HAP-1 (cell line): ENCODE measurements at regions not wholly inside any gene's neighbourhood (a gene's known extent, or its start where the extent isn't known, plus 50 kb on each side); places are given as distances from the start of the nearest gene placed in this dataset.

ENCODE experiments used
- DNase-seq, 2 experiments: peaks; one replicate each; pipeline ENCODE4 v3.0.0-alpha.2; 2016 to 2020; ENCODE audit warnings: low spot score in 2 of 2
- H3K27me3 ChIP-seq: fragments of 250-450 bp; sonication (Bioruptor Pico); 2 replicates; pipeline ENCODE4 v1.5.1; 2020; ENCODE audit warnings: low read depth, mild to moderate bottlenecking, moderate library complexity
- H3K36me3 ChIP-seq: fragments of 250-450 bp; sonication (Bioruptor Pico); replicated peaks from 2 replicates; pipeline ENCODE4 v1.5.1; 2020; ENCODE audit warnings: mild to moderate bottlenecking
- H3K4me1 ChIP-seq: fragments of 250-450 bp; sonication (Bioruptor Pico); 2 replicates; pipeline ENCODE4 v1.5.1; 2020; ENCODE audit warnings: mild to moderate bottlenecking
- H3K4me3 ChIP-seq: fragments of 250-450 bp; sonication (Bioruptor Pico); 2 replicates; pipeline ENCODE4 v1.5.1; 2020; ENCODE audit warnings: mild to moderate bottlenecking, moderate library complexity
- H3K9me3 ChIP-seq: fragments of 250-450 bp; sonication (Bioruptor Pico); 2 replicates; pipeline ENCODE4 v1.5.1; 2020; ENCODE audit warnings: mild to moderate bottlenecking, moderate library complexity
- in situ Hi-C: fragments of 300-500 bp; cut with MboI; formaldehyde crosslinking; loops from 3 replicates; pipeline ENCODE4 v1.14.3; 2020; ENCODE audit warnings: low sequenced_read_pairs, inconsistent platforms, mixed read lengths

DNA sequence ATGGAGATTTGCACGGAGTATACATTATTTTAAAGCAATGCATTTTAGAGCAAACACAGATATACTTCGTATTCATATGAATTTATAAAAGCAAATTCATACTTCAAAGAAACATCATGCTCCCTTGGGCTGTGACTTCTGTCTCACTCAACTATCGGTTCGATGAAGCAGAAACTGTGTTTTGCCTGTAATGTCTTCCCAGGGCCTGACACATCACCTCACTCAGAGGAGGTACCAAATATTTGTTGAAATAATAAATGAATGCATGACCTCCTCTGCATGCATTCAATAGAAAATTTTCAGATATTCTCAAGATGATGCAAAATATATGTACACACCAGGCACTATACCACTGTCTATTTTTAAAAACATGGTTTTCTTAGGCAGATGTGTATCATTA, 432.7 kb downstream of the EFNB2 start:
- Histone ChIP-seq H3K4me3 (no peak overlapping the region), H3K27me3 (no peaks in the 10 kb centered on the region), H3K4me1 (peaks cover 22% of the 10 kb centered on the region), H3K36me3 (no peaks in the 10 kb centered on the region), H3K9me3 (no peaks in the 10 kb centered on the region)
- in situ Hi-C loops = no loop called here
- DNase-seq = no peak

DNA sequence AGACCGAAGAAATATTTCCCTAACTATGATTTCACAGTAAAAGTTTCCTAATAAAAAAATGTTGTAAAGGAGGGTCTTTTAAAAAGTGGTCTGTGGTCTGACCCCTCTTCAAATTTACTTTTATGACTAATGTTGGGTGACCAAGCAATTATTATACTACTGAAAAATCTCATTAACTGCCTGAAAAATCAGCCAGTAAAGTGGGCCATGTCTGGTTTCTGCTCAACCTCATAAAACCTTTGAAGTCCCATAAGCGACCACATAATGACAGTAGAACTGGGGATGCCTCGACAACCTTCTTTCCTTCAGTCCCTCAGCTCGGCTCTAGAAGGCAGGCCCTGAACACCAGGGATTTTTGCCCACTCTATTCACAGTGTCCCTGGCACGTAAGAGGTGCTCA, 434.3 kb downstream of the EFNB2 start:
- Histone ChIP-seq H3K9me3 (no peaks in the 10 kb centered on the region), H3K4me1 (peaks cover 22% of the 10 kb centered on the region), H3K27me3 (no peaks in the 10 kb centered on the region), H3K36me3 (no peaks in the 10 kb centered on the region), H3K4me3 (no peak overlapping the region)
- in situ Hi-C loops = no loop called here
- peak in 1 of 2 experiments; percentile 16 for DNase-seq

DNA sequence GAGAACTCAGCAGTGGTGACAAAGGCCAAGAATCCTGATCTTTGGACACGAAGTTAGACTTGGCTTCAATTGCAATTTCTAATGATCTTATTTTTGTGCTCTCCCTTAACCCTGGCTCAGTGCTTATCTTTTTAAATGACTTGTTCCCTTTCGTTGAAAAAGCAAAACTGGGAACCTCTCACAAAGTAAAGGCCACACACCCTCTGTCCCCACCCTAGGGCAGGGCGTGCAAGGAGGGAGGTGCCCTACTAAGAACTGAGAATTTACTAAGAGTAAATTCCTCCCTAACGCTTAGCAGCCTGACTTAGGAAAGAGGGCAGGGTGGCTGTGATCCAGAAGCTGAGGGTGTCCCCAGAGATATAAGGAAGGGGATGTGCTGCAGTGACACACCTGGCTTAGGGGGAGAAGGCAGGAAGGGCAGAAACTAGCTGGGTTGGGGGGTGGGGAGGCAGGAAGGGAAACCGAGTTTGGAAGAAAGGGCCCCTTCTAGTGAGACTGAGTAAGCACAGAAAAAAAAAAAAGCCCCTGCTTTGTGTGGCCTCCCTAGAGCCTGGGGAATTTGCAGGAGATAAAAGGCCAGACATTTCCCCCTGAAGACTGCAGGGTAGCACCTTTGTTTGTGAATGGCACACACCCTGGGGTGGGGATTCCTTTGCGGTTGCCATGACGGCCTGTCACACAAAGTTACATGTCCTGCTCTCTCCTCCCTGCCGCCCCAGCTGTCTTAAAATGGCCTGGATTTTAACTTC, 435.1 kb downstream of the EFNB2 start:
- Histone ChIP-seq H3K4me1 (peaks cover 22% of the 10 kb centered on the region), H3K9me3 (no peaks in the 10 kb centered on the region), H3K27me3 (no peaks in the 10 kb centered on the region), H3K36me3 (no peaks in the 10 kb centered on the region), H3K4me3 (no peak overlapping the region)
- DNase-seq = peak; percentile 87 to 92
- in situ Hi-C loops = no loop called here

DNA sequence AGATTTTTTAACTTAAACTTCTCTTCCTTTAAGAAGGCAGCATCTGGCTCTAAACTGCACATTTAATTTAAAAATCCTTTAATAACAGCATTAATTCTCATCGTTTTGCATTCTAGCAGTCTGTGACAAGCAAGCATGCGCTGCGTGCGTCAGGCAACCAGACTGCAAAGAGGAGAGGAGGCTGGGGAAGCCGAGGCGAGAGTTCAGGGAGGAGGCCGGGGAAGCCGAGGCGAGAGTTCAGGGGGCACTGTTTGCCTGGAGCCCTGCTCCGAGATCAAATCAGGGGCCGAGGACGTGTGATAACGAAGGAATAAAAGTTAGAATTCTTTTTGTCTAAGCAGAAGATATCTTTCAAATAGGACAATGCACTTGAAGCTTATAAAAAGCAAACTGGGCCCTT, 435.7 kb downstream of the EFNB2 start:
- in situ Hi-C loops = loop anchor here (25.0 kb wide), 1 partner anchor 438 kb away; the partner anchor contains the start of gene EFNB2
- Histone ChIP-seq H3K4me1 (peaks cover 22% of the 10 kb centered on the region), H3K9me3 (no peaks in the 10 kb centered on the region), H3K27me3 (no peaks in the 10 kb centered on the region), H3K36me3 (no peaks in the 10 kb centered on the region), H3K4me3 (no peak overlapping the region)
- no peak for DNase-seq

DNA sequence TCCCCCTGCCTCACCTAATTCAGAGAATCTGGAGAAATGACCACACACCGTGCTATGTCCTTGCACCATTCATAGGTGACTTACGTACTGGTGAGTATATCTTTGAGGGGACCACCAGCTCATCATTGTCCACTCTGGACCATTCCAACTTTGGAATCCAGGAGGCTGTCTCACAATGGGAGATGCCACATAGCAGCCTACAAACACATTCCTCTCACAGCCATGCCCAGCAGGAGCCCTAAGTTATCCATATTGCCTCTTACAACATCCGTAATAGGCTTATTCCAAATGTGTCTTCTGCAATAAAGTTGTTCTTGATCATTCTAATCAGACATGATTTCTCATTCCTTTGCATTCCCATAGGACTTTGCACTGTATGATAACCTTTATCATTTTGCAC, 436.7 kb downstream of the EFNB2 start:
- H3K9me3 ChIP-seq = no peaks in the 10 kb centered on the region
- H3K4me3 ChIP-seq = no peak overlapping the region
- no peaks in the 10 kb centered on the region for H3K27me3 ChIP-seq
- DNase-seq = no peak
- in situ Hi-C loops = loop anchor here (25.0 kb wide), 1 partner anchor 439 kb away; the partner anchor contains the start of gene EFNB2
- peaks cover 22% of the 10 kb centered on the region for H3K4me1 ChIP-seq
- H3K36me3 ChIP-seq = no peaks in the 10 kb centered on the region

DNA sequence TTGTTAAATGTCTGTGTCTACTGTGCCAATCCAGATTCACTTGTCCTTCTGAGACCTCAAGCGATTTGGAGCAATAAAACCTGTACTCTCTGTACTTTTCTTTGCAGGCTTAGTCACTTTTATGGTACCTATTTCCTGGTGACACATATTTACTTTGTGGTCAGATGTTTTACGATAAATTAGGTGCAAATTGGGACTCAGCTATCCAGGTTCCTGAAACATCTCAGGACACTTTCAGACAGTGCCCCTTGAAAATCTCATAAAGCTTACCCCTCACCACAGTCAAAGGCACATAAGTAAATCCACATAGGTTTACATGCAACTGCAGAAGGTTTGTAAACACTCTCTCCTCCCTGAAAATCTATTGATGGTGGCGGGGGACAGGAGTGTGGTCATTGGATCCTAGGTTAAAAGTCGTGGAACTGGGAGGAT, 438.8 kb downstream of the EFNB2 start:
- Histone ChIP-seq H3K4me1 (peaks cover 22% of the 10 kb centered on the region), H3K27me3 (no peaks in the 10 kb centered on the region), H3K4me3 (no peak overlapping the region), H3K9me3 (no peaks in the 10 kb centered on the region), H3K36me3 (no peaks in the 10 kb centered on the region)
- in situ Hi-C loops = loop anchor here (25.0 kb wide), 1 partner anchor 441 kb away; the partner anchor contains the start of gene EFNB2
- no peak for DNase-seq

DNA sequence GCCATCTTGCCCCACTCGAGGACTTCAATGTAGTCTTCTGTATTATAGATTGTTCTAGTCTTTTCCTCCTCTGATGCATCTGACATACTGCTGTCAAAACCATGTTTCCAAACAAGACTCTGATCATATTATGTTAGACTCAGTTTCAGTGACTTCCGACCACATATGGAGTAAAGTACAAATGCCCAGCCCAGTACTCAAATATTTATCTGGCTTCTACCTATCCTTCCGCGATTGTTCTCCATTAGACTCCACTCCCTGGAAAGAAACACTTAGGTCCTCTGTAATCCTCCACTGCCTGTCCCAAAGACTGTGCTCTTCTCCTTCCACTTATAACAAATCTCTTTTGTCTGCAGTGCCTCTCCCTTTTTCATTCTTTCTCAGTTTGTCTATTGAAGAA, 439.5 kb downstream of the EFNB2 start:
- no peaks in the 10 kb centered on the region for H3K36me3 ChIP-seq
- in situ Hi-C loops = loop anchor here (25.0 kb wide), 1 partner anchor 441 kb away; the partner anchor contains the start of gene EFNB2
- H3K4me1 ChIP-seq = peaks cover 15% of the 10 kb centered on the region
- H3K4me3 ChIP-seq = no peak overlapping the region
- no peaks in the 10 kb centered on the region for H3K27me3 ChIP-seq
- H3K9me3 ChIP-seq = no peaks in the 10 kb centered on the region
- DNase-seq = no peak

DNA sequence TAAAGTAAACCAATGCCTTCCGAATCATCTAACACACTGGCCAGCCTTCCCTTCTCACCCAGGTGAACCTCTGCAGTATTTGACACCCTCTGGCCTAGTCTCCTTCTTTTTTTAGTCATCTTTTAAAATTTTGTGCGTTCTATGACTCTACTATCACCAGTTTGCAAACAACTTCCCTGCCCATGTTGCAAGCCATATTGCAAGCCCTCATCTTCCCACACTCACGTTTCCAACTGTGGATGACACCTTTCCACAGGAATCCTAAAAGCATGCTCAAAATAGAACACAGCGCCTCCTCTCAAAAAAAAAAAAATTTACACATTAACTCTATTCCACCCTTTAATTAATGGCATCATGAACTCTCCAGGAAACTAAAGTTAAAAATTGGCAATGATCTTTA, 440.1 kb downstream of the EFNB2 start:
- DNase-seq = no peak
- H3K36me3 ChIP-seq = no peaks in the 10 kb centered on the region
- H3K27me3 ChIP-seq = no peaks in the 10 kb centered on the region
- peaks cover 12% of the 10 kb centered on the region for H3K4me1 ChIP-seq
- in situ Hi-C loops = loop anchor here (25.0 kb wide), 1 partner anchor 442 kb away; the partner anchor contains the start of gene EFNB2
- no peaks in the 10 kb centered on the region for H3K9me3 ChIP-seq
- no peak overlapping the region for H3K4me3 ChIP-seq

DNA sequence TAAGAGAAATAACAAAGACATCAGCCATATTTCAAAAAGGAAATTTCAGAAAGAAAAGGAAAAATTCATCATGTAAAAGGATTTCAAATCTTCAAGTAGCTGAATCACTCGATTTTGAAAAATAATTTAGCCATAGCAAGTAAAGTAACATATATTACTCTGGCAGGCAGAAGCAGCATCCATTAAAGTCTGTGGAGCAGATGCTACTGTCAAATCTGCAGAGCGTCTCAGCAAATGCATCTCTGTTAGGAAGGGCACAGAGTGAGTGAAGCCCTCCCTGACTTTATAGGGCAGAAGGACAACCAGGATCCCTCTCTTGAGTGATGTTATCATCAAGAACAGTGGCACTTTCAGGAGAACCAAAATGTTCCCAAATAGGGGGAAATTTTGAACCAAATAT, 445.5 kb downstream of the EFNB2 start:
- Histone ChIP-seq H3K4me1 (peaks cover 10% of the 10 kb centered on the region), H3K36me3 (no peaks in the 10 kb centered on the region), H3K27me3 (no peaks in the 10 kb centered on the region), H3K4me3 (no peak overlapping the region), H3K9me3 (no peaks in the 10 kb centered on the region)
- in situ Hi-C loops = loop anchor here (25.0 kb wide), 1 partner anchor 447 kb away; the partner anchor contains the start of gene EFNB2
- no peak for DNase-seq

DNA sequence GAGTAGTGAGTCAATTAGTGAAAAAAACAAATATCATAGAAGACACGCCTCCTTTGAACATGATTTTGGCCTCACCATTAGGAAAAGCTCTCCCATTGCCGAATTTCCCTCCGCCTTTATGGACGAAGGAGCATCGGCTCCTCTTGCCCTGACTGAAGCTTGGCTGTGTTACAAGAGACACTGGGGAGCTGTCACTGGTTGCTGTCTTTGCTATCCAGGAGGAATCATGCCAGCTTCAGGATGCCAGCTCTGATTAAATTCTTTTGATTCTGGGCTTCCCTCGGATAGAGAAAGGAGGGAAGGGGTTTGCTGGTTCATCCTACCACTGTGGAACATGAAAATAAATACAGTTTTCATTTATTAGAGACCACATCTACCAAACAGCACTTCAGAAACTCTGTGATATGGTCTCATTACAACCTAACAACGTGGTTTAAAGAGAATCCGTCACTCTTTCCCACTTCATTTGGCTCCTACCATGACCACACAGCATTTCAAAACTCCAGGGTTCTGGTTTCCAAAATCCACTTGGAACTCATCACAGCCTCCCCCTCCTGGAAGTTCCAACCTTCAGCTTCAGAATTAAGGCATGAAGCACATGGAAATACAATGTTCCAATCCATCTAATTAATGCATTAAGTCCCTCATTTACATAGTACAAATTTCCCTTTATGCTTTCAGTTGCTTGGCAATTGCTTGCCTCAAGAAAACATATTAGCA, 446.0 kb downstream of the EFNB2 start:
- Histone ChIP-seq H3K4me1 (peaks cover 10% of the 10 kb centered on the region), H3K9me3 (no peaks in the 10 kb centered on the region), H3K27me3 (no peaks in the 10 kb centered on the region), H3K4me3 (no peak overlapping the region), H3K36me3 (no peaks in the 10 kb centered on the region)
- DNase-seq = no peak
- in situ Hi-C loops = loop anchor here (25.0 kb wide), 1 partner anchor 448 kb away; the partner anchor contains the start of gene EFNB2

DNA sequence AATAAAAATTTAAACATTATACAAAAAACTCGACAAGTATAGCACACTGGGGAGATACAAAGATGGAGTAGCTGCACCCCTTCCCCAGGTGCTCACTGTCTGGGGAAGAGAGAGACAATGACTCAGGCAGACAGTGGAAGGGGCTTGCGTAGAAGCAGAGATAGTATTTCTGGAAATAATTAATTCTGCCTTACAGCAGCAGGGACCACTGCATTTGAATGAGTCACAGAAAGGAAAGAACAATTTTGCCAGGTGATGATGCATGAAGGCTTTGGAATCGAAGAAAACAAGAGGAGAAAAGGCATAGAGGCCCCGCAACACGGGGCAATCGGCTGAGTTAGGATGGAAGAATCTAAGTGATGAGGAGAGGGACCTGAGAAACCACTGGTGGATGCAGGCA, 447.4 kb downstream of the EFNB2 start:
- in situ Hi-C loops = loop anchor here (25.0 kb wide), 1 partner anchor 449 kb away; the partner anchor contains the start of gene EFNB2
- DNase-seq = no peak

DNA sequence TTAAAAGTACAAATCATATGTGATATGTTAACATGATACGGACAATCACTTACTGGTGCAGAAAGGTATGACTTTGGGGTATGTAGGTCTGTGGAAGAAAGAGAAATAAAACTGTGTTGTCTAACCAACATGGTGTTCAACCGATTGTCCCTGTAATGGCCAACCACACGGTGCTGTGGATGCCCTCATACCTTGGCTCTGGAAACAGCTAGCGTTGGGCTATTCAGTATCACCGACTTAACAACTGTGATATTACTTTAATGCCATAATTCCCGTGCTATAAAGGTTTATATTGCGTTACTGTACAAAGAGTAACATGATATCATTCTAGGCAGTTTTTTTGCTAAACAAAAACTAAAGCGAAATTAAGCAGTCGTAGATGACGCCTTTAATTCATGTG, 448.3 kb downstream of the EFNB2 start:
- Histone ChIP-seq H3K4me1 (peaks cover 10% of the 10 kb centered on the region), H3K27me3 (no peaks in the 10 kb centered on the region), H3K4me3 (no peak overlapping the region), H3K9me3 (no peaks in the 10 kb centered on the region), H3K36me3 (no peaks in the 10 kb centered on the region)
- DNase-seq = no peak
- in situ Hi-C loops = loop anchor here (25.0 kb wide), 1 partner anchor 450 kb away; the partner anchor contains the start of gene EFNB2

More for the DNA sequence above, 447.4 kb downstream of the EFNB2 start:
- Histone ChIP-seq H3K4me3 (no peak overlapping the region), H3K36me3 (no peaks in the 10 kb centered on the region), H3K9me3 (no peaks in the 10 kb centered on the region), H3K4me1 (peaks cover 10% of the 10 kb centered on the region), H3K27me3 (no peaks in the 10 kb centered on the region)

DNA sequence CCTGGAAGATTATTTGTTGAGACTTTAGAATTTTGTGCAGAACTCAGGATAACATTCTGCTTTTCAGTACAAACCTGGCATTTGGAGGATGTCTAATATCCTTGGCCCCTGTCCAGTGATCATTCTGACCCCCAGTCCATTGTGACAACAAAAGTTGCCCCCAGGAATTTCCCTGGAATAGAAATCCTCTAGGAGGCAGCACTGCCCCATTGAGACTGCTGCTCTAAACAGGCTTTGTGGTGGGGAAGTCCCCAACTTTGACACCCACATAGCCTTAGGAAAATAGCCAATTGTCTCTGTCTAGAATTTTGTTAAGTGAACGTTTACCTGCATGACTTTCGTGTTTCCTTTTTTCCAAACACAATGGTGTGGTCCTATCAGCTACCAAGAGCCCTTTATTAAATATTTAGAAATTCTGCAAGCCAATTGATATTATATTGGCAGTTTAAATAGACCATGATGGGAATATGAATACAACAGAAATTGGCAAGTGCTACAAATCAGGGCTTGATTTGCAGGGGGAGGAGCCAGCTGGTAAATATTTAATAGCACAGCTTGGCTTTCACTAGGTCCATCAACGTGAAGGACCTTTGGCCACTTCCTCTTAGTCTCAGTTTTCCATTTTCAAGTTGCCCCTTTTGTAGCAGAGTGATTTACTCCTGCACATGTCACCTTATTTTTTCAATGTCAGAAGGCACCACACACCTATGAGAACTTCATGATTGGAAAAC, 451.7 kb downstream of the EFNB2 start:
- Histone ChIP-seq H3K4me3 (no peak overlapping the region), H3K9me3 (no peaks in the 10 kb centered on the region), H3K27me3 (no peaks in the 10 kb centered on the region), H3K4me1 (peaks cover 10% of the 10 kb centered on the region), H3K36me3 (no peaks in the 10 kb centered on the region)
- peak in 1 of 2 experiments; percentile 48 for DNase-seq
- in situ Hi-C loops = loop anchor here (25.0 kb wide), 1 partner anchor 454 kb away; the partner anchor contains the start of gene EFNB2
